Body of pancreas (tissue), 4 donors: ENCODE measurements at regions not wholly inside any gene's neighbourhood (a gene's known extent, or its start where the extent isn't known, plus 50 kb on each side); places are given as distances from the start of the nearest gene placed in this dataset.

ENCODE experiments used
- ATAC-seq: fragments of 150-250 bp; one replicate; pipeline ENCODE4 v1.9.1; 2016
- DNase-seq, 4 donors: peaks; one replicate each; pipeline ENCODE4 v3.0.0-alpha.2; 2019
- H3K27ac ChIP-seq, 4 donors: fragments of 200-600 bp; sonication (generic); 1 replicate in 3 of 4; 2 replicates in 1 of 4; pipeline versions ENCODE4 v1.5.1 to v1.6.1; 2016 to 2019; ENCODE audit warnings: mild to moderate bottlenecking in 1 of 4, mixed read lengths in 1 of 4, moderate library complexity in 1 of 4
- H3K27me3 ChIP-seq, 2 donors: fragments of 200-600 bp; sonication (generic); one replicate each; pipeline ENCODE4 v1.6.0; 2016; ENCODE audit warnings: mild to moderate bottlenecking in 1 of 2
- H3K36me3 ChIP-seq, 2 donors: fragments of 200-600 bp; sonication (generic); replicated peaks in 1 of 2; 2 replicates each; pipeline ENCODE4 v1.5.1; 2016; ENCODE audit warnings: low read depth in 2 of 2; ENCODE audit not compliant: insufficient read depth in 1 of 2
- H3K4me1 ChIP-seq: fragments of 200-600 bp; sonication (generic); one replicate; pipeline ENCODE4 v1.6.0; 2016
- H3K4me3 ChIP-seq, 2 donors: fragments of 200-600 bp; sonication (generic); 1 replicate in 1 of 2; 2 replicates in 1 of 2; pipeline ENCODE4 v1.5.1; 2016 to 2019
- H3K9me3 ChIP-seq, 3 donors: fragments of 200-600 bp; sonication (generic); 1 replicate in 2 of 3; 2 replicates in 1 of 3; pipeline ENCODE4 v1.5.1; 2016
- CTCF ChIP-seq, 7 experiments: fragments of 450-650 bp in 4 of 7; fragments of 200-600 bp in 3 of 7; sonication (generic) in 3 of 7; IDR thresholded peaks; one replicate each; pipeline ENCODE4 v1.5.1; 2016 to 2019; ENCODE audit warnings: antibody characterized with exemption in 7 of 7
- POLR2A ChIP-seq, 3 donors: fragments of 450-650 bp; IDR thresholded peaks; one replicate each; pipeline ENCODE4 v1.6.1; 2016; ENCODE audit warnings: antibody characterized with exemption in 3 of 3, mild to moderate bottlenecking in 2 of 3
- WGBS, 2 donors: methylation state at CpG; one replicate each; pipeline ENCODE4 v1.1.5; 2017; 5-methylcytosine and 5-hydroxymethylcytosine counted together
- intact Hi-C: fragments of 100-400 bp; cut with DNase I; formaldehyde crosslinking; loops from one replicate; pipeline ENCODE4 v1.15.1; 2023

GRCh38 chr10:78450239-78450638 lies 416.6 kb downstream of the RPS24 start:
- H3K27ac ChIP-seq = no peak overlapping the region
- DNase-seq (no peak), ATAC-seq (no peak)
- no peaks in the 10 kb centered on the region for H3K27me3 ChIP-seq
- no peaks in the 10 kb centered on the region for H3K9me3 ChIP-seq
- H3K4me1 ChIP-seq = peaks cover 22% of the 10 kb centered on the region
- H3K4me3 ChIP-seq = no peak overlapping the region
- 73 to 78% methylated on average over 3 of the region's 3 CpGs for WGBS, 2 donors
- no peak for TF ChIP-seq POLR2A (IDR thresholded peaks at IDR 0.05)
- TF ChIP-seq CTCF (IDR thresholded peaks at IDR 0.05) = no peak
- intact Hi-C loops = no loop called here
- H3K36me3 ChIP-seq = no peaks in the 10 kb centered on the region

- no peak overlapping the region for H3K27ac ChIP-seq
- no peaks in the 10 kb centered on the region for H3K9me3 ChIP-seq
- DNase-seq = no peak
- intact Hi-C loops = no loop called here
- H3K36me3 ChIP-seq = no peaks in the 10 kb centered on the region
- no peak for ATAC-seq
- no peaks in the 10 kb centered on the region for H3K27me3 ChIP-seq
- H3K4me3 ChIP-seq = no peak overlapping the region
- H3K4me1 ChIP-seq = peaks cover 22% of the 10 kb centered on the region
- WGBS, 2 donors = 69 to 71% methylated on average over 4 to 6 of the region's 6 CpGs
- TF ChIP-seq CTCF (IDR thresholded peaks at IDR 0.05) (no peak), POLR2A (IDR thresholded peaks at IDR 0.05) (no peak)
Measured at GRCh38 chr10:78450807-78451485, 417.3 kb downstream of the RPS24 start.

- TF ChIP-seq CTCF (IDR thresholded peaks at IDR 0.05) = no peak
- no peak for TF ChIP-seq POLR2A (IDR thresholded peaks at IDR 0.05)
- H3K4me3 ChIP-seq = no peak overlapping the region
- H3K36me3 ChIP-seq = no peaks in the 10 kb centered on the region
- H3K27ac ChIP-seq = no peak overlapping the region
- intact Hi-C loops = no loop called here
- no peaks in the 10 kb centered on the region for H3K9me3 ChIP-seq
- ATAC-seq = no peak
- no peaks in the 10 kb centered on the region for H3K27me3 ChIP-seq
- DNase-seq = no peak
- 68 to 73% methylated on average over 9 to 10 of the region's 10 CpGs for WGBS, 2 donors
- peaks cover 17% of the 10 kb centered on the region for H3K4me1 ChIP-seq
Measured at GRCh38 chr10:78451592-78451991, 417.9 kb downstream of the RPS24 start.

- H3K9me3 ChIP-seq = no peaks in the 10 kb centered on the region
- intact Hi-C loops = no loop called here
- DNase-seq (no peak), ATAC-seq (no peak)
- H3K4me3 ChIP-seq = no peak overlapping the region
- H3K27me3 ChIP-seq = no peaks in the 10 kb centered on the region
- H3K4me1 ChIP-seq = peaks cover 19% of the 10 kb centered on the region
- no peaks in the 10 kb centered on the region for H3K36me3 ChIP-seq
- no peak for TF ChIP-seq POLR2A (IDR thresholded peaks at IDR 0.05)
- TF ChIP-seq CTCF (IDR thresholded peaks at IDR 0.05) = no peak
- H3K27ac ChIP-seq = no peak overlapping the region
- WGBS, 2 donors = 78 to 80% methylated on average over 6 to 7 of the region's 7 CpGs
Measured at GRCh38 chr10:78454123-78454645, 420.5 kb downstream of the RPS24 start.

- no peaks in the 10 kb centered on the region for H3K27me3 ChIP-seq
- 88% methylated on average over 8 of the region's 8 CpGs for WGBS, 2 donors
- intact Hi-C loops = no loop called here
- no peak for ATAC-seq
- no peak for DNase-seq
- H3K9me3 ChIP-seq = no peaks in the 10 kb centered on the region
- H3K36me3 ChIP-seq = no peaks in the 10 kb centered on the region
- TF ChIP-seq POLR2A (IDR thresholded peaks at IDR 0.05) (no peak), CTCF (IDR thresholded peaks at IDR 0.05) (no peak)
- peaks cover 30% of the 10 kb centered on the region for H3K4me1 ChIP-seq
- H3K4me3 ChIP-seq = no peak overlapping the region
- no peak overlapping the region for H3K27ac ChIP-seq
Measured at GRCh38 chr10:78455236-78455635, 421.6 kb downstream of the RPS24 start.
